Activated CD4-positive, alpha-beta T cell treated with anti-CD3 and anti-CD28 coated beads for 36 hours (primary cell): ENCODE measurements at regions not wholly inside any gene's neighbourhood (a gene's known extent, or its start where the extent isn't known, plus 50 kb on each side); places are given as distances from the start of the nearest gene placed in this dataset.

Source experiments
- ATAC-seq: fragments of 200-7000 bp; cut with Tn5 transposase; one replicate; pipeline ENCODE4 v1.10.0; 2021; ENCODE audit warnings: mild to moderate bottlenecking, moderate library complexity
- CTCF ChIA-PET: fragments of 350-600 bp; sonication (Branson Sonifier 250); formaldehyde crosslinking; loops from one replicate; lab custom pipeline; 2021; ENCODE audit warnings: antibody characterized with exemption; lab: Charles Lee
- POLR2A ChIA-PET: fragments of 350-600 bp; sonication (Branson Sonifier 250); formaldehyde crosslinking; loops from one replicate; lab custom pipeline; 2021; ENCODE audit warnings: antibody characterized with exemption, inconsistent platforms; lab: Charles Lee
- DNase-seq: peaks from one replicate; pipeline ENCODE4 v3.0.0-alpha.2; 2020
- H3K27ac Mint-ChIP-seq: one replicate; pipeline ENCODE4 v1.8.0; 2021; ENCODE audit warnings: mixed read lengths
- H3K27me3 Mint-ChIP-seq: one replicate; pipeline ENCODE4 v1.8.0; 2021; ENCODE audit warnings: mixed read lengths
- H3K36me3 Mint-ChIP-seq: one replicate; pipeline ENCODE4 v1.8.0; 2021; ENCODE audit warnings: low read depth, mixed read lengths
- H3K4me1 Mint-ChIP-seq: one replicate; pipeline ENCODE4 v1.8.0; 2021; ENCODE audit warnings: mixed read lengths
- H3K4me3 Mint-ChIP-seq: one replicate; pipeline ENCODE4 v1.8.0; 2021; ENCODE audit warnings: mild to moderate bottlenecking, moderate library complexity, mixed read lengths
- H3K9me3 Mint-ChIP-seq: one replicate; pipeline ENCODE4 v1.8.0; 2021; ENCODE audit warnings: low read depth, mixed read lengths
- intact Hi-C, 2 experiments: fragments of 100-400 bp; cut with DNase I in 1 of 2; cut with micrococcal nuclease in 1 of 2; formaldehyde crosslinking; loops; one replicate each; pipeline versions ENCODE4 v1.14.2 to v1.15.1; 2022 to 2024; cut with DNase I, micrococcal nuclease

DNA sequence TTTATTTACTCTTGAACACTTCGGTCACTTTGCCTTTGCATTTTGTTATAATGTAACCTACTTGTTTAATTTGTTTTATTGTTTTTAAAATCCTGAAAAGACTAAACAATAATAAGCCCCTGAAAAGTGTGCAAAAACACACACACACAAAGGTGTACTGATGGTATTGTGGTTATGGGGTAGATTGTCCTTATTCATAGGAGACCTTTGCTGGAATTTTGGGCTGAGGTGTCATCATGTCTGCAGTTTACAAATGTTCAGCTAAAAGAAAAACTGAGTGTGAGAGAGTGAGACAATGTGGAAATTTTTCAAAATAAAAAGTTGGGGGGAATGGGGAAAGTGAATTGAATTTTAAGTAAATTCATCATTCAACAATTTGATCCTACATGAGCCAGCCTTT is 174.9 kb downstream of the QDPR start:
- peak; percentile 55 for ATAC-seq
- intact Hi-C loops: loop anchor here (1.0 to 10.0 kb wide), 9 partner anchors 12 to 1652 kb away; partner anchors contain the start of genes TAPT1 (in 2 of the 2), DCAF16 (in 1 of the 2), FAM200B (in 1 of the 2) and LAP3 (in 1 of the 2)
- peak overlapping the region; percentile 92 for H3K27ac Mint-ChIP-seq
- H3K4me3 Mint-ChIP-seq: peak overlapping the region; percentile 54
- ChIA-PET CTCF (interaction anchor here (0.7 to 5.1 kb wide), 7 partner anchors 9 to 137 kb away, joined by 3 to 20 read pairs (median 3); no protein-coding TSS in a partner anchor), POLR2A (interaction anchor here (0.5 to 0.6 kb wide), 2 partner anchors 165 to 240 kb away, joined by 3 to 5 read pairs; partner anchors contain the start of gene LAP3)
- peak; percentile 15 for DNase-seq
- H3K27me3 Mint-ChIP-seq: no peaks in the 10 kb centered on the region
- peaks cover 45% of the 10 kb centered on the region for H3K4me1 Mint-ChIP-seq
- no peaks in the 10 kb centered on the region for H3K36me3 Mint-ChIP-seq
- no peaks in the 10 kb centered on the region for H3K9me3 Mint-ChIP-seq

DNA sequence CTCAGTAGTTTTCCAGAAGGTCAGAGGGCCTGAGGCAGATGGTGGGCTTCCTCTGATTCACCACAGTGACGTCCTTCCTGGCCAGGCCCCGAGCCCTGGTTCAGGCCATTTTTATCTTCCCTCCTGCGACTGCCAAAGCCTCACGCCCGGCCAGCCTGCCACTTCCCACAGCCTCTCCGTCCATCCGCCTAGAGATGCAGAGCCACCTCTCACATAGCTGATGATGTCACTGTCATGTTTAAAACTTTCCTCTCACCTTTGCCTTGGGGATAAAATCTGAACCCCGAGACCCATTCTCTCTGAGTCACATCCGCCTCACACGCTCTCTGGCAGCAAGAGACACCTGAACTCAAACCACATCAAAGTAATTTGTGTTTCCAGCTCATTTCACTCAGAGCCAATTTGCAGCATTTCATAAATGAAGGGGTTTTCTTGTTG is 175.3 kb downstream of the QDPR start:
- Mint-ChIP-seq H3K9me3 (no peaks in the 10 kb centered on the region), H3K36me3 (no peaks in the 10 kb centered on the region), H3K27me3 (no peaks in the 10 kb centered on the region), H3K4me1 (peaks cover 45% of the 10 kb centered on the region), H3K4me3 (peak overlapping the region; percentile 54), H3K27ac (peak overlapping the region; percentile 92)
- intact Hi-C loops: loop anchor here (1.0 to 10.0 kb wide), 9 partner anchors 11 to 1652 kb away; partner anchors contain the start of genes TAPT1 (in 2 of the 2), DCAF16 (in 1 of the 2), FAM200B (in 1 of the 2) and LAP3 (in 1 of the 2)
- ATAC-seq: peak; percentile 93
- ChIA-PET POLR2A (interaction anchor here (0.5 to 0.6 kb wide), 3 partner anchors 165 to 313 kb away, joined by 3 to 5 read pairs (median 3); partner anchors contain the start of gene LAP3), CTCF (interaction anchor here (0.7 to 5.1 kb wide), 7 partner anchors 8 to 137 kb away, joined by 3 to 20 read pairs (median 3); no protein-coding TSS in a partner anchor)
- peak; percentile 86 for DNase-seq

DNA sequence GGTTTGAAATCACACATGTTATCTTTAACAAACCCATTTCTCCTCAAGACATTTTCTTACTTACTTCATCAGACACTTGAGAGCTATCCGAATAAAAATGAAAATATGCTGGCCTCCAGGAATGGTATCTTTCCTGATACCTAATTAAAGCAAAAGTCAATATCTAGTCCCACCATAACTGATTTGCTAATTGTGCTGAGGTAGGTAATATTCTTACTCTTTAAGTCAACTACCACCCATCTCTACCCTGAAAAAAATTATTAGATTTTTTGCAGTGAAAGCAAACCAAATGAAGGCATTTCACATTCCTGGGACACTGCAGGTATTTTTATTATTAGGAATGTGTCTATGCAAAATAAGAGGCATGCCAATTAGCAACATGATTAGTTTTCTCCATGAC is 175.8 kb downstream of the QDPR start:
- intact Hi-C loops: loop anchor here (1.0 to 10.0 kb wide), 9 partner anchors 11 to 1651 kb away; partner anchors contain the start of genes TAPT1 (in 2 of the 2), DCAF16 (in 1 of the 2), FAM200B (in 1 of the 2) and LAP3 (in 1 of the 2)
- ATAC-seq (no peak), DNase-seq (no peak)
- H3K27me3 Mint-ChIP-seq: no peaks in the 10 kb centered on the region
- H3K4me3 Mint-ChIP-seq: no peak overlapping the region
- no peaks in the 10 kb centered on the region for H3K9me3 Mint-ChIP-seq
- H3K36me3 Mint-ChIP-seq: no peaks in the 10 kb centered on the region
- H3K27ac Mint-ChIP-seq: peak overlapping the region; percentile 92
- POLR2A ChIA-PET: interaction anchor here (0.6 kb wide), 2 partner anchors 166 to 313 kb away, joined by 3 read pairs; no protein-coding TSS in a partner anchor
- H3K4me1 Mint-ChIP-seq: peaks cover 45% of the 10 kb centered on the region
- CTCF ChIA-PET: interaction anchor here (0.8 to 5.1 kb wide), 4 partner anchors 11 to 138 kb away, joined by 3 to 20 read pairs (median 4); no protein-coding TSS in a partner anchor

DNA sequence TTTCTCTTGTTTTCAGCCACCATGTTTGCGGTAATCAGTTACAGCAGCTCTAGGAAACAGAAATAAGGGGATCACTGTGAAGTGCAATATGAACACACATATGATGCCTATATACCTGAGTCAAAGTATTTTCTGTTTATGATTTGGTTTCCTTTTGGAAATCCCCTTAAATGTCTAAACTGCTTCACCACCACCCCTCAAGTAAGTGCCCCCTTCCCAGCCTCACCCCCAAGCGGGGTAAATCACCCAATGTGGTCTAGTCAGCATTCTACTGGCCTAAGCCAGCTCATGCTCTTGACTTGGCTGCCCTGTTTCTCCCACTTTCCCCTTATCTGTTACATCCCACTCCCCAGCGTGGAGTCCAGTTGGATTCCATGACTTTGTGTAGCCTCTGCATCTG is 176.5 kb downstream of the QDPR start:
- no peak overlapping the region for H3K4me3 Mint-ChIP-seq
- DNase-seq (peak; percentile 46), ATAC-seq (peak; percentile 20)
- H3K9me3 Mint-ChIP-seq: no peaks in the 10 kb centered on the region
- CTCF ChIA-PET: interaction anchor here (0.8 to 5.1 kb wide), 2 partner anchors 11 to 12 kb away, joined by 3 to 20 read pairs; no protein-coding TSS in a partner anchor
- POLR2A ChIA-PET: no interaction called here
- H3K27ac Mint-ChIP-seq: peak overlapping the region; percentile 92
- intact Hi-C loops: loop anchor here (5.0 to 10.0 kb wide), 4 partner anchors 132 to 1651 kb away; partner anchors contain the start of genes TAPT1 (in 2 of the 2), FAM200B (in 1 of the 2) and QDPR (in 1 of the 2)
- H3K27me3 Mint-ChIP-seq: no peaks in the 10 kb centered on the region
- H3K4me1 Mint-ChIP-seq: peaks cover 45% of the 10 kb centered on the region
- no peaks in the 10 kb centered on the region for H3K36me3 Mint-ChIP-seq

DNA sequence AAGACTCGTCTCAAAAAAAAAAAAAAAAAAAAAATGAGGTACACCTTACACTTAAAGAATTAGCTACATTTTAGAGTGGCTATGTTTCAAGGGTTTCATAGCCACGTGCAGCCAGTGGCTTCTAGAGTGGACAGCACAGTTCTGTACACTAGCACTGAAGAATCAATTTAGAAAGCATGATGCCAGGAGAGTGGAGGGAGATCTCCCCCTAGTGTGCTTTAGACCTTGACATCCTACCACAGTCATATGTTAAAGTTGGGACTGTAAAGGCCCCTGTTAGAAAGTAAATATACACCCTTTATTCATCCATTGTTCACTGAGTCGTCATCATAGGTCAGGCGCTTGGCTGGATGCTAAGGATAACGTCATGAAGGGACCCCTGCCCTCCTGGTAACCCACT is 179.4 kb downstream of the QDPR start:
- DNase-seq: no peak
- ATAC-seq: no peak
- Mint-ChIP-seq H3K9me3 (no peaks in the 10 kb centered on the region), H3K27ac (no peak overlapping the region), H3K27me3 (no peaks in the 10 kb centered on the region), H3K36me3 (no peaks in the 10 kb centered on the region), H3K4me3 (no peak overlapping the region), H3K4me1 (peaks cover 36% of the 10 kb centered on the region)
- ChIA-PET CTCF (no interaction called here), POLR2A (no interaction called here)
- intact Hi-C loops: loop anchor here in 1 of 2 experiments (10.0 kb wide), 1 partner anchor 1648 kb away; the partner anchor contains the start of gene FAM200B

DNA sequence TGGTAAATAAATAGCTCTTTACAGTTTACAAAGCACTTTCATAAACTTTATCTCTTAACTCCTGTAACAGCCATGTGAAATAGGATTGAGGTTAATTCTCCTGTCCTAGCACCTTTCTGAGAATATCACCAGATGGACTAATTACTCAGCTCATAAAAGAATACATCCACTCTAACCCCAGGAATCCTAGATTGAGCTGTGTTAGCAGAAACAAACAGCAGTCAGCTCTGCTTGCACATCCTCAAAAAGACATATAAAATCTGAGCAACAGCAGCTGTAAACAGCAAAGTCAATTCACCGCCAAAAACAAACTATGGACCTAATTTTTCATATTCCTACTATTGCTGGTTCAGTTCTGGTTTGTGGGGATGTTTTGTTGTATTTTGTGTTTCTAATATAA is 182.8 kb downstream of the QDPR start:
- H3K27ac Mint-ChIP-seq: peak overlapping the region; percentile 3

DNA sequence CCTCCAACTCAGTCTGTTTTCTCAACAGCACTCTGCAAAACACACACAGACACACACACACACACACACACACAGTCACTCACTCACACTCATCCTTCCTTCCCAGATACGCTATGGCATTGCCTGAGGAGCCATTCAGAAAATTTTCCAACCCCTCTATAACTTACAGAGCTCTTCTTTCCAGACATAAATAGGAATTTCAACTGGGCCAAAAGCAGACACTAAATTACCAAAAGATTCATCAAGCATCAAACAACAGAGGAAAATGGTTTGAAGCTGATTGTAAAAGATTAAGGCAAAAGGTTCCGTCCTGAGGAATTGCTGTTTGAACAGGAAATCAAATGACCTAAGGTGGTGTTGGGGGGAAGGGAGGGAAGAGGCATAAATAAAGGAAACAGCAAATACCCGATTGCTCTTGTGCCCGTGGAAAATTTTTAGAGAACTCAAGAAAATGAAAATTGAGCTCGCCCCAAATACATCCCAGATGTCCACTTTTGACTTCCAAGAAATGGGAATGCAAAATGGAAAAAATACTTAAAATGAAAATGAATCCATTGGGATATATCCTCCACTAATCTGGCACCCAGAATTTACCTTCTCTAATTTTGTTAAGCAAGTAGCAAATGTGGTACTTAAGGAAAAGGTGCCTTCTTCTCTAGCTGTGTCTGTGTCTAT is 183.6 kb downstream of the QDPR start:
- H3K4me3 Mint-ChIP-seq: no peak overlapping the region
- H3K4me1 Mint-ChIP-seq: peaks cover 14% of the 10 kb centered on the region
- intact Hi-C loops: loop anchor here in 1 of 2 experiments (10.0 kb wide), 2 partner anchors 533 to 1033 kb away; no protein-coding TSS in a partner anchor
- DNase-seq: no peak
- H3K36me3 Mint-ChIP-seq: no peaks in the 10 kb centered on the region
- no peak for ATAC-seq
- H3K9me3 Mint-ChIP-seq: no peaks in the 10 kb centered on the region
- H3K27me3 Mint-ChIP-seq: no peaks in the 10 kb centered on the region
- ChIA-PET CTCF (interaction anchor here (0.6 to 1.8 kb wide), 8 partner anchors 9 to 373 kb away, joined by 3 to 5 read pairs (median 3); no protein-coding TSS in a partner anchor), POLR2A (no interaction called here)
- no peak overlapping the region for H3K27ac Mint-ChIP-seq

More for the DNA sequence above, 182.8 kb downstream of the QDPR start:
- POLR2A ChIA-PET: no interaction called here
- Mint-ChIP-seq H3K36me3 (no peaks in the 10 kb centered on the region), H3K4me1 (peaks cover 13% of the 10 kb centered on the region), H3K4me3 (no peak overlapping the region), H3K27me3 (no peaks in the 10 kb centered on the region), H3K9me3 (no peaks in the 10 kb centered on the region)
- DNase-seq: no peak
- intact Hi-C loops: loop anchor here in 1 of 2 experiments (10.0 kb wide), 2 partner anchors 534 to 1034 kb away; no protein-coding TSS in a partner anchor
- ATAC-seq: no peak
- CTCF ChIA-PET: interaction anchor here (0.6 to 1.8 kb wide), 8 partner anchors 8 to 143 kb away, joined by 3 to 5 read pairs (median 3); no protein-coding TSS in a partner anchor

DNA sequence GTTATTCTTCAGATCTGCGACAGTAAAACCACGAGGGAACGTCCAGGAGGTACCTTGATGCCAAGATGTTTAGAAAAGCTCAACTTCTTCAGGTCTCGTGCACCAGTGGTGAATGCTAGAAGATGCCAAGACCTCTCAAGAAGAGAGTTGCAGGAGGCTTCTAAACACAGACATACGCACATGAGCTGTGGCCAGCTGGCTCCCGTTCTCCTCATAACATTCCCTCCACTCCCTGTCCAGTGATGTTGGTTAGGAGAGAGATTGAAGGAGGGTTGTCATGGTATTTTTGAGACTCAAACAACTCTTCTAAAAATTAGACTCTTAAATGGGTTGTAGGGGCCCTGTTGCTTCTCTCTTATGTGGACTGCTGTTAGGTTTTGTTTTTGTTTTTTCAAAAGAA is 184.3 kb downstream of the QDPR start:
- Mint-ChIP-seq H3K27ac (no peak overlapping the region), H3K4me3 (no peak overlapping the region), H3K4me1 (peaks cover 14% of the 10 kb centered on the region), H3K27me3 (no peaks in the 10 kb centered on the region), H3K36me3 (no peaks in the 10 kb centered on the region), H3K9me3 (no peaks in the 10 kb centered on the region)
- ATAC-seq: no peak
- ChIA-PET CTCF (interaction anchor here (1.3 to 1.8 kb wide), 2 partner anchors 9 to 120 kb away, joined by 3 to 4 read pairs; no protein-coding TSS in a partner anchor), POLR2A (no interaction called here)
- no peak for DNase-seq
- intact Hi-C loops: loop anchor here in 1 of 2 experiments (10.0 kb wide), 2 partner anchors 533 to 1033 kb away; no protein-coding TSS in a partner anchor

DNA sequence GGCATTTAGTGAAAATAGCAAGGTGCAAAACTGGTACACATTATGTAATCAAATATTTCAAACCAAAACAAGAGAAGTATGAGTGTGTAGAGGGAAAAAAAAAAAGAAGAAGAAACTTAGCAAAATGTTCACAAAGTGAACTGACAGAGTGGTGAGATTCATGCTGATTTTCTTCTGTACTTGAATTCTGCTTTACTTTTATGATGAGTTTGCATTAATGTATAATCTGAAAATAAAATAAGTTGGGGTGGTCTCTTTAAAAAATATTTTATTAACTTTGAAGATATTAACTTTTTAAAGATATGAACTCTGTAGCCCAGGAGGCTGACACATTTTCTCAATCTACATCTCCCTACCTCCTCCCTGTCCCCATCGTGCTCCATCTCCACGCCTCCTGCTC is 185.1 kb downstream of the QDPR start:
- ChIA-PET CTCF (no interaction called here), POLR2A (no interaction called here)
- intact Hi-C loops: loop anchor here in 1 of 2 experiments (10.0 kb wide), 2 partner anchors 532 to 1032 kb away; no protein-coding TSS in a partner anchor
- ATAC-seq (no peak), DNase-seq (no peak)
- Mint-ChIP-seq H3K27ac (no peak overlapping the region), H3K36me3 (no peaks in the 10 kb centered on the region), H3K4me3 (no peak overlapping the region), H3K9me3 (no peaks in the 10 kb centered on the region), H3K4me1 (peaks cover 14% of the 10 kb centered on the region), H3K27me3 (no peaks in the 10 kb centered on the region)

DNA sequence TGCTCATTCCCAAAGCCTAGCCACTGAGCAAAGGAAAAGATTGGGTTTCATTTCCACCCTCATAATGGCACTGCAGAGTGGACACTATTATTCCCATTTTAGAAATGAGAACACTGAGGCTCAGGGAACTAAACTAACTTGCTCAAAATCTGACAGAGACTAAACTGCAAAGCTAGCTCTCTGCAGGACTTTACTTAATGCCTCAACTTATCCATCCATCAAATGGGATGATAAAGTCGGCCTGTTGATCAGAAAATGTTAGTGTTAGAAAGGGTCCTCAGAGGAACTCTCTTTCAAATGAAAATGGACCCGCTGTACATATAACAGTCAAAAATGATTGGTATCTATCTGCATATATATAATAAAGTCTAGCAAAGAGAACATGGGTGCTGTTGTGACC is 186.8 kb downstream of the QDPR start:
- intact Hi-C loops: loop anchor here (1.0 to 10.0 kb wide), 4 partner anchors 11 to 1030 kb away; no protein-coding TSS in a partner anchor
- ATAC-seq (no peak), DNase-seq (no peak)
- H3K27ac Mint-ChIP-seq: no peak overlapping the region
- no peaks in the 10 kb centered on the region for H3K36me3 Mint-ChIP-seq
- CTCF ChIA-PET: interaction anchor here (0.7 to 2.2 kb wide), 11 partner anchors 10 to 1447 kb away, joined by 3 to 11 read pairs (median 3); no protein-coding TSS in a partner anchor
- peaks cover under 1% of the 10 kb centered on the region for H3K9me3 Mint-ChIP-seq
- no peaks in the 10 kb centered on the region for H3K27me3 Mint-ChIP-seq
- no peak overlapping the region for H3K4me3 Mint-ChIP-seq
- H3K4me1 Mint-ChIP-seq: peaks cover 14% of the 10 kb centered on the region
- POLR2A ChIA-PET: interaction anchor here (0.6 kb wide), 1 partner anchor 252 kb away, joined by 3 read pairs; the partner anchor contains the start of gene LAP3
